Activated B cell treated with CpG ODN at 0.5 μM for 24 hours (primary cell): ENCODE measurements at regions not wholly inside any gene's neighbourhood (a gene's known extent, or its start where the extent isn't known, plus 50 kb on each side); places are given as distances from the start of the nearest gene placed in this dataset.

ENCODE experiments used
- ATAC-seq: fragments of 200-7000 bp; cut with Tn5 transposase; one replicate; pipeline ENCODE4 v1.10.0; 2021; ENCODE audit warnings: low read depth, mild to moderate bottlenecking, moderate library complexity
- CTCF ChIA-PET: fragments of 350-600 bp; sonication (Branson Sonifier 250); formaldehyde crosslinking; loops from one replicate; lab custom pipeline; 2021; ENCODE audit warnings: antibody characterized with exemption; lab: Charles Lee
- POLR2A ChIA-PET: fragments of 350-600 bp; sonication (Branson Sonifier 250); formaldehyde crosslinking; loops from one replicate; lab custom pipeline; 2021; ENCODE audit warnings: antibody characterized with exemption; lab: Charles Lee
- DNase-seq: peaks from one replicate; pipeline ENCODE4 v3.0.0; 2022
- H3K27ac Mint-ChIP-seq: one replicate; pipeline ENCODE4 v1.8.0; 2020; ENCODE audit warnings: mixed read lengths
- H3K27me3 Mint-ChIP-seq: one replicate; pipeline ENCODE4 v1.8.0; 2021; ENCODE audit warnings: mixed read lengths
- H3K36me3 Mint-ChIP-seq: one replicate; pipeline ENCODE4 v1.8.0; 2021; ENCODE audit warnings: low read depth, mixed read lengths
- H3K4me1 Mint-ChIP-seq: one replicate; pipeline ENCODE4 v1.8.0; 2021; ENCODE audit warnings: mixed read lengths
- H3K4me3 Mint-ChIP-seq: one replicate; pipeline ENCODE4 v1.8.0; 2020; ENCODE audit warnings: mild to moderate bottlenecking, mixed read lengths
- H3K9me3 Mint-ChIP-seq: one replicate; pipeline ENCODE4 v1.8.0; 2020; ENCODE audit warnings: mixed read lengths
- CTCF ChIP-seq: fragments of 200-600 bp; IDR thresholded peaks from one replicate; pipeline ENCODE4 v1.8.0; 2022; ENCODE audit warnings: antibody characterized with exemption, mild to moderate bottlenecking
- intact Hi-C: fragments of 100-400 bp; cut with micrococcal nuclease; formaldehyde crosslinking; loops from one replicate; pipeline ENCODE4 v1.15.1; 2024

- no peaks in the 10 kb centered on the region for H3K27me3 Mint-ChIP-seq
- ChIA-PET POLR2A (no interaction called here), CTCF (no interaction called here)
- H3K9me3 Mint-ChIP-seq, result peaks cover 6% of the 10 kb centered on the region
- ATAC-seq (no peak), DNase-seq (no peak)
- no peaks in the 10 kb centered on the region for H3K36me3 Mint-ChIP-seq
- no peak overlapping the region for H3K4me3 Mint-ChIP-seq
- H3K27ac Mint-ChIP-seq, result no peak overlapping the region
- intact Hi-C loops, result no loop called here
- TF ChIP-seq CTCF, result no peak
- no peaks in the 10 kb centered on the region for H3K4me1 Mint-ChIP-seq
Observed at GRCh38 chr3:30457081-30457480, 149.3 kb upstream of the TGFBR2 start.

GRCh38 chr3:30457726-30458125 is 148.7 kb upstream of the TGFBR2 start:
- ChIA-PET POLR2A (no interaction called here), CTCF (no interaction called here)
- H3K27me3 Mint-ChIP-seq, result no peaks in the 10 kb centered on the region
- H3K9me3 Mint-ChIP-seq, result peaks cover under 1% of the 10 kb centered on the region
- intact Hi-C loops, result no loop called here
- no peak for TF ChIP-seq CTCF
- no peaks in the 10 kb centered on the region for H3K36me3 Mint-ChIP-seq
- H3K4me3 Mint-ChIP-seq, result no peak overlapping the region
- H3K4me1 Mint-ChIP-seq, result no peaks in the 10 kb centered on the region
- ATAC-seq (no peak), DNase-seq (no peak)
- no peak overlapping the region for H3K27ac Mint-ChIP-seq

GRCh38 chr3:30458376-30459171 is 147.8 kb upstream of the TGFBR2 start:
- ChIA-PET CTCF (no interaction called here), POLR2A (interaction anchor here (1.9 kb wide), 1 partner anchor 148 kb away, joined by 5 read pairs; the partner anchor contains the start of gene TGFBR2)
- ATAC-seq (no peak), DNase-seq (no peak)
- Mint-ChIP-seq H3K27ac (no peak overlapping the region), H3K9me3 (no peaks in the 10 kb centered on the region), H3K4me1 (no peaks in the 10 kb centered on the region), H3K4me3 (no peak overlapping the region), H3K36me3 (no peaks in the 10 kb centered on the region), H3K27me3 (no peaks in the 10 kb centered on the region)
- no peak for TF ChIP-seq CTCF
- intact Hi-C loops, result no loop called here

- intact Hi-C loops, result no loop called here
- TF ChIP-seq CTCF, result no peak
- no peak for ATAC-seq
- Mint-ChIP-seq H3K27me3 (no peaks in the 10 kb centered on the region), H3K4me3 (no peak overlapping the region), H3K27ac (no peak overlapping the region), H3K36me3 (no peaks in the 10 kb centered on the region), H3K9me3 (peaks cover 4% of the 10 kb centered on the region), H3K4me1 (no peaks in the 10 kb centered on the region)
- DNase-seq, result no peak
- ChIA-PET CTCF (no interaction called here), POLR2A (no interaction called here)
Observed at GRCh38 chr3:30461311-30461710, 145.1 kb upstream of the TGFBR2 start.

DNA sequence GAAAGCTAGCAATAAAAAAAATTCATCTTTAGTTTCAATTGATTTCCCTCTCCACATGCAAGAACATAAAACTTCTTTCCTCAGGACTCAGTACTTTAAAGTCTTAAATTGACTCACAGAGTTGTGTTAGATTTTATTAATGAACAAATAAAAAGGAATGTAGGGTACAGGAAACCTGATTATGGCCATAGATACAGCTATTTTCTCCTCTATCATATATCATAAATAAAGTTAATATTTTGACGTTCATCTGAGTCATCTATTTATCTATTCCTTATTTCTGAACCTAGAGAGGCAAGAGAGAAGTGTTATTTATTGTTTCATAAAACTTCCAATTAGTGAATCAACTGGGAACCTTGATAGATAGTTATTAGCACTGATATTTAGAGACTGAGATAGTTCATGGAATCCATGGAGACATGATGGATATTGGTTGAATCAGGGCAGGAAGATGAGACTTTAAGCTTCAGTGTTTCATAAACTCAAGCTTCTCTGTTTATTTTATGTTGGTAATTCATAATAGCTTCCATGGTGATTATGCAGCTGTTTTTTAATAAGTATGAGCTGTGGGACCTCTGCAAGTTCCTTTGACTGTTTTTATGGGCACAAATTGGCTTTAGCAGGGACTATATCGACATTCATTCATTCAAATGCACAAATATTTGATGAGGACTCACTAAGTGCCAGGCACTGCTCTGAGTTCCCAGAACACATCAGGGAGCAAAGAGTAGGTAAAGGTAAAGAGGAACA is 143.5 kb upstream of the TGFBR2 start:
- Mint-ChIP-seq H3K9me3 (peaks cover 4% of the 10 kb centered on the region), H3K4me3 (no peak overlapping the region), H3K27me3 (no peaks in the 10 kb centered on the region), H3K36me3 (no peaks in the 10 kb centered on the region), H3K4me1 (no peaks in the 10 kb centered on the region), H3K27ac (no peak overlapping the region)
- ChIA-PET CTCF (interaction anchor here (1.3 kb wide), 1 partner anchor 12 kb away, joined by 3 read pairs; no protein-coding TSS in a partner anchor), POLR2A (no interaction called here)
- no peak for TF ChIP-seq CTCF
- DNase-seq, result no peak
- intact Hi-C loops, result no loop called here
- no peak for ATAC-seq
